HG03097 (cell line): ENCODE measurements at regions not wholly inside any gene's neighbourhood (a gene's known extent, or its start where the extent isn't known, plus 50 kb on each side); places are given as distances from the start of the nearest gene placed in this dataset.
"Not testable (repeated sequence)": the region's sequence is repeated elsewhere in the genome, so short reads cannot be mapped to it uniquely, and the experiment has no call there.

Experiments
- ATAC-seq: cut with Tn5 transposase; IDR thresholded peaks from one replicate; pipeline ENCODE4 v1.9.1; 2021; ENCODE audit not compliant: unreplicated experiment, low FRiP score

- ATAC-seq, result not testable (repeated sequence)
These were observed 313.4 kb downstream of the GATA3 start for GRCh38 chr10:8367672-8368411.

GRCh38 chr10:8369666-8370065, 315.2 kb downstream of the GATA3 start:
- ATAC-seq, result peak; percentile 78

- ATAC-seq, result no peak
These were observed 319.8 kb downstream of the GATA3 start for GRCh38 chr10:8374334-8374733.

- ATAC-seq, result no peak
These were observed 320.6 kb downstream of the GATA3 start for GRCh38 chr10:8375137-8375536.

GRCh38 chr10:8378198-8378983, 323.9 kb downstream of the GATA3 start:
- no peak for ATAC-seq

- ATAC-seq, result no peak
These were observed 325.7 kb downstream of the GATA3 start for GRCh38 chr10:8379906-8380832.

GRCh38 chr10:8380833-8381496, 326.5 kb downstream of the GATA3 start:
- ATAC-seq, result no peak

GRCh38 chr10:8386781-8387180, 332.3 kb downstream of the GATA3 start:
- ATAC-seq, result no peak

- no peak for ATAC-seq
These were observed 335.1 kb downstream of the GATA3 start for GRCh38 chr10:8389630-8390029.

- ATAC-seq, result no peak
These were observed 337.7 kb downstream of the GATA3 start for GRCh38 chr10:8392216-8392615.

GRCh38 chr10:8393531-8393930, 339.0 kb downstream of the GATA3 start:
- no peak for ATAC-seq

- no peak for ATAC-seq
These were observed 342.2 kb downstream of the GATA3 start for GRCh38 chr10:8396675-8397074.

GRCh38 chr10:8398771-8399170, 344.3 kb downstream of the GATA3 start:
- ATAC-seq, result no peak

- no peak for ATAC-seq
These were observed 345.7 kb downstream of the GATA3 start for GRCh38 chr10:8400151-8400550.

- no peak for ATAC-seq
These were observed 346.4 kb downstream of the GATA3 start for GRCh38 chr10:8400892-8401291.

GRCh38 chr10:8401531-8401930, 347.0 kb downstream of the GATA3 start:
- no peak for ATAC-seq

- ATAC-seq, result no peak
These were observed 348.1 kb downstream of the GATA3 start for GRCh38 chr10:8402576-8402975.

- ATAC-seq, result no peak
These were observed 349.4 kb downstream of the GATA3 start for GRCh38 chr10:8403711-8404371.

GRCh38 chr10:8404721-8405120, 350.2 kb downstream of the GATA3 start:
- peak; percentile 75 for ATAC-seq

- no peak for ATAC-seq
These were observed 351.1 kb downstream of the GATA3 start for GRCh38 chr10:8405596-8405995.
